ENCODE measurements at regions not wholly inside any gene's neighbourhood (a gene's known extent, or its start where the extent isn't known, plus 50 kb on each side); places are given as distances from the start of the nearest gene placed in this dataset.

DNA sequence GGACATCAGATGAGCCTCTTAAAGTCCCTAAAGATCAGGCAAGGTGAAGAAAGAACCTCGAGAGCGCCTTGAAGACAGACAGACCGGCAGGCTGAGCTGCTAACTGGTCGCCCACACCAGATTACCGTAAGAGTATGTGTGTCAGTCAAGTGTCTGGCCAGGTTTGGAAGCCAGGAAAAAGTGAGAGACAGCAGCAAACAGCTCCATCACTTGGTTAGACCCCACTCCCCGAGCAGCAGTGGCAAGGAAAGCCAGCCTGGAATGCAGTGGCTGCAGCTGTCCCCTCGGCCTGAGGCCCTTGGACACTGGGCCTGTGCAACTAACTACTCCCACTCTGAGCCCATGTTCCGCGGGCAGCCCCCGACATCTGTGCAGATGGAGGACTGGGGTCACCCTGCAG, 214.1 kb downstream of the DIRAS2 start:
- no peak overlapping the region for H2BK12ac ChIP-seq (ENCODE audit: low read depth, low read length)
- no peaks in the 10 kb centered on the region for H3K9me3 ChIP-seq (ENCODE audit: insufficient read depth in 2 of 2, low read depth in 1 of 2, low read length in 1 of 2)
- no peak overlapping the region for H3K23ac ChIP-seq (ENCODE audit: insufficient read length)
- no peak overlapping the region for H2BK15ac ChIP-seq (ENCODE audit: low read length)
- no peaks in the 10 kb centered on the region for H3K27me3 ChIP-seq (replicated peaks in 1 of 4; ENCODE audit: control insufficient read depth in 3 of 4, extremely low read depth in 1 of 4, insufficient read depth in 3 of 4, low read length in 3 of 4)
- DNase-seq (ENCODE audit: low read depth in 1 of 2, low spot score in 2 of 2) (no peak), FAIRE-seq (no peak)
- H3K56ac ChIP-seq (replicated peaks; ENCODE audit: insufficient read length, low read depth, low read length): no peak overlapping the region
- no peak overlapping the region for H3K27ac ChIP-seq (ENCODE audit: low read depth, low read length)
- H4K20me1 ChIP-seq (replicated peaks in 1 of 2; ENCODE audit: control insufficient read depth in 1 of 2, insufficient read depth in 2 of 2, low read length in 2 of 2): no peaks in the 10 kb centered on the region
- POLR2A ChIA-PET (ENCODE audit: partially characterized antibody): no interaction called here
- H2AK5ac ChIP-seq (ENCODE audit: low read depth, low read length): no peak overlapping the region
- H2BK5ac ChIP-seq (ENCODE audit: low read depth, low read length): no peak overlapping the region
- no peak overlapping the region for H4K91ac ChIP-seq (replicated peaks; ENCODE audit: insufficient read length, low read length)
- H4K8ac ChIP-seq (ENCODE audit: extremely low read depth, insufficient read depth, low read length): no peak overlapping the region
- no peaks in the 10 kb centered on the region for H3K79me1 ChIP-seq (ENCODE audit: low read depth, low read length)
- H2AFZ ChIP-seq (ENCODE audit: low read length): no peak overlapping the region
- no peaks in the 10 kb centered on the region for H3K79me2 ChIP-seq (ENCODE audit: control insufficient read depth in 1 of 2, insufficient read depth in 2 of 2, low read length in 2 of 2)
- no peak overlapping the region for H3K4me3 ChIP-seq (ENCODE audit: extremely low read depth in 1 of 4, insufficient read depth in 2 of 4, low read depth in 3 of 4, low read length in 4 of 4)
- peaks cover 1 to 7% (median 5%) of the 10 kb centered on the region in 4 experiments; a peak in 3 of 7 replicates for H3K4me1 ChIP-seq (replicated peaks in 1 of 4; ENCODE audit: control insufficient read depth in 3 of 4, insufficient read depth in 4 of 4, low read length in 3 of 4)
- H3K18ac ChIP-seq (ENCODE audit: extremely low read depth, low read length): no peak overlapping the region
- no peak overlapping the region for H4K5ac ChIP-seq (ENCODE audit: insufficient read length, low read depth, low read length)
- H3K4ac ChIP-seq (replicated peaks; ENCODE audit: insufficient read length, low read depth, low read length): no peak overlapping the region
- 92% methylated on average over 10 of the region's 10 CpGs; no CpG with 5 or more reads in 1 of the 2 experiments for WGBS, 2 experiments (ENCODE audit: extremely low coverage in 1 of 2, insufficient coverage in 1 of 2, insufficient read length in 1 of 2, insufficient replicate concordance in 2 of 2, low coverage in 1 of 2, low lambda C conversion rate in 2 of 2, missing lambda C conversion rate in 1 of 2)
- no peak overlapping the region for H3K14ac ChIP-seq (ENCODE audit: insufficient read length)
- H3K4me2 ChIP-seq (ENCODE audit: insufficient read depth in 1 of 2, low read depth in 2 of 2, low read length in 2 of 2): no peak overlapping the region
- H3K36me3 ChIP-seq (ENCODE audit: control insufficient read depth in 2 of 4, insufficient read depth in 4 of 4, low read length in 3 of 4): no peaks in the 10 kb centered on the region
- no peak overlapping the region for H3K9ac ChIP-seq (replicated peaks in 1 of 4; ENCODE audit: extremely low read depth in 1 of 4, low read depth in 3 of 4, low read length in 3 of 4)
- CTCF ChIA-PET (ENCODE audit: partially characterized antibody): interaction anchor here (1.4 kb wide), 1 partner anchor 19 kb away, joined by 4 read pairs; no protein-coding TSS in a partner anchor
- peaks cover 2% of the 10 kb centered on the region; the same call in 1 of the 2 replicates for H3K23me2 ChIP-seq (ENCODE audit: low read depth, low read length)
- H2BK120ac ChIP-seq (replicated peaks; ENCODE audit: low read depth, low read length): no peak overlapping the region
- TF ChIP-seq TAF7 (optimal IDR thresholded peaks at IDR 0.05; ENCODE audit: borderline replicate concordance, low read depth, low read length) (no peak), SIN3A (conservative IDR thresholded peaks at IDR 0.05 in 1 of 2, IDR thresholded peaks at IDR 0.05 in 1 of 2; ENCODE audit: low read depth in 1 of 2, low read length in 2 of 2) (no peak), ASH2L (IDR thresholded peaks at IDR 0.05; ENCODE audit: low read length) (no peak), TAF1 (IDR thresholded peaks at IDR 0.05; ENCODE audit: low read depth, low read length) (no peak), SIX5 (IDR thresholded peaks at IDR 0.05; ENCODE audit: low read depth, low read length) (no peak), JUN (IDR thresholded peaks at IDR 0.05; ENCODE audit: low read depth, low read length) (no peak), NRF1 (IDR thresholded peaks at IDR 0.05; ENCODE audit: low read depth, low read length) (no peak), EP300 (IDR thresholded peaks at IDR 0.05; ENCODE audit: borderline replicate concordance in 1 of 2, low read depth in 2 of 2, low read length in 2 of 2) (no peak), RBBP5 (IDR thresholded peaks at IDR 0.05; ENCODE audit: borderline replicate concordance, low read depth, low read length) (no peak), FOSL1 (IDR thresholded peaks at IDR 0.05; ENCODE audit: insufficient read depth, low read depth, low read length) (no peak), POLR2AphosphoS5 (IDR thresholded peaks at IDR 0.05; ENCODE audit: low read depth, low read length) (no peak), SP2 (IDR thresholded peaks at IDR 0.05; ENCODE audit: low read length) (no peak), CEBPB (IDR thresholded peaks at IDR 0.05; ENCODE audit: low read depth, low read length) (no peak), TBP (IDR thresholded peaks at IDR 0.05; ENCODE audit: low read depth, low read length) (no peak), SP4 (IDR thresholded peaks at IDR 0.05; ENCODE audit: low read length) (no peak), KDM4A (IDR thresholded peaks at IDR 0.05; ENCODE audit: low read depth, low read length, severe bottlenecking) (no peak)
- H2BK20ac ChIP-seq (ENCODE audit: low read length): no peak overlapping the region

Measured in H1 (cell line).